Peyer's patch (tissue), 4 donors: ENCODE measurements at regions not wholly inside any gene's neighbourhood (a gene's known extent, or its start where the extent isn't known, plus 50 kb on each side); places are given as distances from the start of the nearest gene placed in this dataset.

ENCODE experiments used
- POLR2A ChIP-seq, 2 donors: fragments of 450-650 bp; IDR thresholded peaks; one replicate each; pipeline ENCODE4 v1.5.1; 2017; ENCODE audit warnings: antibody characterized with exemption in 2 of 2, mild to moderate bottlenecking in 2 of 2, moderate library complexity in 2 of 2
- TF ChIP-seq, protein P1 (sequence below), 6 experiments: fragments of 450-650 bp in 4 of 6; fragments of 200-600 bp in 2 of 6; sonication (generic) in 1 of 6; IDR thresholded peaks; one replicate each; pipeline ENCODE4 v1.5.1; 2017 to 2019; ENCODE audit warnings: antibody characterized with exemption in 6 of 6, mild to moderate bottlenecking in 3 of 6, moderate library complexity in 1 of 6

DNA sequence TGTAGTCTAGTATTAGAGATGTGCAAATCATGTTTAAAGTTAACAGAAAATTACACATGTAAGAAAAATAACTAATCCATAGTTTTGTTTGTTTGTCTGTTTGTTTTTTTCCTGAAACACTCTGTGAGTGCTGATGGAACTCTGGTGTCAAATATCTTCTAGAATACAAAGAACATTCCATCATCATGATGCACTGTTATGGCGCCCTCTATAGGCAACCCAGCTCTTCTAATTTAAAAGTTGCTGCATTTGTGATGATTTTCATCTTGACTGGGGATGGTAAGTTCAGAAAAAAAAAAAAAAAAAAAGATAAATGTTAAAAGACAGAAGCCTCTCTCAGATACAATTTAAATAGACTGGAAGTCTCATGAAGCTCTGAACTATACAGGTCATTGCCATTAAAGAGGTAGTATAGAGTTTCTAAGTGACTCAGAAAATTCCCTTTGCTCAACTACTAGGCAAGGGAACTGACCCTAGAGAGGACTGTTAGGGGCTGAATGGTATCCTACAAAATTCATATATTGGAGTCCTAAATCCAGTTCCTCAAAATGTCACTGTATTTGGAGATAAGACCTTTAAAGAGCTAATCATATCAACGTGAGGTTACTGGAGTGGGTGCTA is 597.2 kb upstream of the ANO3 start:
- TF ChIP-seq POLR2A (IDR thresholded peaks at IDR 0.05) = no peak
- TF ChIP-seq, protein P1, sequence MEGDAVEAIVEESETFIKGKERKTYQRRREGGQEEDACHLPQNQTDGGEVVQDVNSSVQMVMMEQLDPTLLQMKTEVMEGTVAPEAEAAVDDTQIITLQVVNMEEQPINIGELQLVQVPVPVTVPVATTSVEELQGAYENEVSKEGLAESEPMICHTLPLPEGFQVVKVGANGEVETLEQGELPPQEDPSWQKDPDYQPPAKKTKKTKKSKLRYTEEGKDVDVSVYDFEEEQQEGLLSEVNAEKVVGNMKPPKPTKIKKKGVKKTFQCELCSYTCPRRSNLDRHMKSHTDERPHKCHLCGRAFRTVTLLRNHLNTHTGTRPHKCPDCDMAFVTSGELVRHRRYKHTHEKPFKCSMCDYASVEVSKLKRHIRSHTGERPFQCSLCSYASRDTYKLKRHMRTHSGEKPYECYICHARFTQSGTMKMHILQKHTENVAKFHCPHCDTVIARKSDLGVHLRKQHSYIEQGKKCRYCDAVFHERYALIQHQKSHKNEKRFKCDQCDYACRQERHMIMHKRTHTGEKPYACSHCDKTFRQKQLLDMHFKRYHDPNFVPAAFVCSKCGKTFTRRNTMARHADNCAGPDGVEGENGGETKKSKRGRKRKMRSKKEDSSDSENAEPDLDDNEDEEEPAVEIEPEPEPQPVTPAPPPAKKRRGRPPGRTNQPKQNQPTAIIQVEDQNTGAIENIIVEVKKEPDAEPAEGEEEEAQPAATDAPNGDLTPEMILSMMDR (IDR thresholded peaks at IDR 0.05) = no peak
